K562 (cell line): ENCODE measurements at regions not wholly inside any gene's neighbourhood (a gene's known extent, or its start where the extent isn't known, plus 50 kb on each side); places are given as distances from the start of the nearest gene placed in this dataset.

Source experiments
- ATAC-seq: fragments of 200-7000 bp; cut with Tn5 transposase; 3 replicates; pipeline ENCODE4 v1.9.1; 2020; ENCODE audit warnings: moderate library complexity
- BruUV-seq: library from RNA; stranded (reverse); fragments of 400-500 nt; replicated peaks from 2 replicates; lab custom pipeline; 2021; lab: Mats Ljungman, UMichigan
- CTCF ChIA-PET: fragments of 300-600 bp; formaldehyde crosslinking; extraction: SDS; loops from one replicate; lab custom pipeline; 2021; ENCODE audit warnings: low intra/inter-chr PET ratio; lab: Yijun Ruan, JAX
- POLR2A ChIA-PET: fragments of 300-600, 350-650 bp; sonication (Branson Sonifier 250); formaldehyde crosslinking; extraction: SDS; loops from one replicate; lab custom pipeline; 2021; ENCODE audit warnings: antibody characterized with exemption, inconsistent platforms; lab: Yijun Ruan, JAX
- DNase-seq, 4 experiments: peaks; one replicate each; pipeline versions ENCODE4 v3.0.0 to v3.0.0-alpha.2; 2011 to 2018; ENCODE audit warnings: low spot score in 3 of 4, mixed read lengths in 3 of 4; ENCODE audit errors: extremely low read depth in 1 of 4
- FAIRE-seq: peaks from 2 replicates; lab custom pipeline; 2011; peaks lifted over from hg19 to GRCh38; lab: Jason Lieb, UNC
- H2AFZ ChIP-seq: 2 replicates; pipeline ENCODE4 v1.6.0; 2011; ENCODE audit warnings: low read depth, low read length, control low read depth, inconsistent platforms
- H3K27ac ChIP-seq: fragments of 200-600 bp; 3 replicates; pipeline ENCODE4 v1.8.0; 2011; ENCODE audit warnings: low read depth, mild to moderate bottlenecking, control low read depth, inconsistent platforms, low read length, moderate library complexity, mixed read lengths; ENCODE audit errors: extremely low read depth
- H3K27me3 ChIP-seq, 2 experiments: fragments of 300-600 bp in 1 of 2; 2 replicates in 1 of 2; 3 replicates in 1 of 2; pipeline versions ENCODE4 v1.6.0 to v1.8.0; 2011; ENCODE audit warnings: inconsistent platforms in 2 of 2, low read length in 2 of 2, mild to moderate bottlenecking in 1 of 2, mixed read lengths in 1 of 2, moderate library complexity in 1 of 2; ENCODE audit not compliant: control insufficient read depth in 2 of 2, insufficient read depth in 2 of 2
- H3K36me3 ChIP-seq: fragments of 300-600 bp; 3 replicates; pipeline ENCODE4 v1.8.0; 2011; ENCODE audit warnings: mild to moderate bottlenecking, low read length, inconsistent platforms; ENCODE audit not compliant: control insufficient read depth, insufficient read depth
- H3K4me1 ChIP-seq, 2 experiments: fragments of 200-600 bp in 1 of 2; replicated peaks in 1 of 2; 2 replicates in 1 of 2; 3 replicates in 1 of 2; pipeline versions ENCODE4 v1.5.1 to v1.8.0; 2011; ENCODE audit warnings: inconsistent platforms in 2 of 2, low read length in 2 of 2, mild to moderate bottlenecking in 1 of 2, mixed read lengths in 1 of 2, moderate library complexity in 1 of 2; ENCODE audit not compliant: control insufficient read depth in 2 of 2, insufficient read depth in 2 of 2
- H3K4me2 ChIP-seq: 2 replicates; pipeline ENCODE4 v1.6.1; 2011; ENCODE audit warnings: low read length, control low read depth, inconsistent platforms, mixed read lengths; ENCODE audit not compliant: insufficient read depth
- H3K4me3 ChIP-seq: fragments of 200-600 bp; sonication (generic), shearing (Covaris generic); 2 replicates; pipeline ENCODE4 v1.5.1; 2016; ENCODE audit warnings: control low read depth, inconsistent platforms
- H3K79me2 ChIP-seq: fragments of 200-600 bp; 3 replicates; pipeline ENCODE4 v1.8.0; 2011; ENCODE audit warnings: low read length, inconsistent platforms; ENCODE audit not compliant: control insufficient read depth, insufficient read depth
- H3K9ac ChIP-seq, 2 experiments: 2 replicates each; pipeline versions ENCODE4 v1.6.0 to v1.6.1; 2011; ENCODE audit warnings: low read depth in 2 of 2, low read length in 2 of 2, control low read depth in 1 of 2, inconsistent platforms in 1 of 2, mild to moderate bottlenecking in 1 of 2, mixed read lengths in 1 of 2; ENCODE audit not compliant: insufficient read depth in 1 of 2
- H3K9me1 ChIP-seq: one replicate; pipeline ENCODE4 v1.6.0; 2011; ENCODE audit warnings: inconsistent platforms, mild to moderate bottlenecking, low read length, moderate library complexity; ENCODE audit not compliant: control insufficient read depth, insufficient read depth
- H3K9me3 ChIP-seq: replicated peaks from 2 replicates; pipeline ENCODE4 v1.5.1; 2011; ENCODE audit warnings: low read depth, low read length, inconsistent platforms; ENCODE audit not compliant: control insufficient read depth, insufficient read depth
- H4K20me1 ChIP-seq: replicated peaks from 2 replicates; pipeline ENCODE4 v1.6.1; 2011; ENCODE audit warnings: low read length, inconsistent platforms, mixed read lengths; ENCODE audit not compliant: control insufficient read depth, insufficient read depth
- BCOR ChIP-seq: fragments of 450-650 bp; IDR thresholded peaks from 2 replicates; pipeline ENCODE4 v1.6.1; 2016
- CXXC5 ChIP-seq: fragments of 250-450 bp; sonication (Bioruptor Pico); IDR thresholded peaks from 2 replicates; pipeline ENCODE4 v1.8.0; 2022; ENCODE audit warnings: inconsistent platforms, mild to moderate bottlenecking, moderate library complexity
- HDGF ChIP-seq: fragments of 450-650 bp; IDR thresholded peaks from 2 replicates; pipeline ENCODE4 v1.6.1; 2016
- PBX2 ChIP-seq, 2 experiments: IDR thresholded peaks in 1 of 2; conservative IDR thresholded peaks in 1 of 2; 2 replicates each; pipeline ENCODE4 v1.6.1; 2016; ENCODE audit warnings: low read depth in 2 of 2, mild to moderate bottlenecking in 1 of 2, missing compliant biosample characterization in 1 of 2, missing genetic modification characterization in 1 of 2, moderate library complexity in 1 of 2
- PKNOX1 ChIP-seq: fragments of 450-650 bp; IDR thresholded peaks from 2 replicates; pipeline ENCODE4 v1.6.1; 2016
- SREBF1 ChIP-seq: fragments of 150-350 bp; IDR thresholded peaks from 2 replicates; pipeline ENCODE4 v1.6.1; 2014; ENCODE audit warnings: antibody characterized with exemption, low read depth, low read length, borderline replicate concordance
- ZNF668 ChIP-seq: fragments of 250-450 bp; sonication (Bioruptor Pico); IDR thresholded peaks from 2 replicates; pipeline ENCODE4 v1.8.0; 2022; ENCODE audit warnings: mild to moderate bottlenecking, inconsistent platforms
- WGBS: fragments of 100-300 bp; shearing (Covaris generic); methylation state at CpG from one replicate; pipeline ENCODE4 v1.1.6; 2016; ENCODE audit warnings: low coverage, mixed read lengths; ENCODE audit not compliant: insufficient coverage; ENCODE audit errors: missing lambda C conversion rate; 5-methylcytosine and 5-hydroxymethylcytosine counted together
- in situ Hi-C: fragments of 300-500 bp; cut with MboI; formaldehyde crosslinking; loops from 4 replicates; pipeline ENCODE4 v1.15.0; 2018; ENCODE audit warnings: inconsistent platforms, mixed read lengths
- intact Hi-C: fragments of 100-400 bp; cut with micrococcal nuclease; formaldehyde crosslinking; loops from 2 replicates; pipeline ENCODE4 v1.14.2; 2022

GRCh38 chr3:18024715-18025114, 282.3 kb upstream of the TBC1D5 start (continued):
- TF ChIP-seq BCOR (no peak), SREBF1 (no peak), PKNOX1 (no peak), CXXC5 (no peak), HDGF (no peak)

GRCh38 chr3:18019161-18019495, 276.7 kb upstream of the TBC1D5 start:
- Histone ChIP-seq H3K27me3 (no peaks in the 10 kb centered on the region), H3K9me3 (no peaks in the 10 kb centered on the region), H3K9me1 (no peaks in the 10 kb centered on the region), H3K4me3 (no peak overlapping the region), H3K79me2 (no peaks in the 10 kb centered on the region), H3K27ac (no peak overlapping the region), H3K9ac (no peak overlapping the region), H3K36me3 (no peaks in the 10 kb centered on the region), H3K4me1 (no peaks in the 10 kb centered on the region), H4K20me1 (no peaks in the 10 kb centered on the region), H3K4me2 (no peak overlapping the region), H2AFZ (no peak overlapping the region)
- TF ChIP-seq ZNF668 (CRISPR knock-in tag) (no peak), PBX2 (CRISPR knock-in tag; IDR thresholded peaks at IDR 0.05; ENCODE audit: low read depth) (no peak), PBX2 (tag; conservative IDR thresholded peaks at IDR 0.05; ENCODE audit: low read depth) (0 out of 2 replicates have a peak, but pooled peaks have one; percentile 22)
- in situ Hi-C loops, result no loop called here
- ATAC-seq (no peak), DNase-seq (no peak), FAIRE-seq (no peak)
- intact Hi-C loops, result no loop called here
- no TSS peak for BruUV-seq
- 0% methylated on average over 4 of the region's 4 CpGs for WGBS
- POLR2A ChIA-PET, result no interaction called here
- CTCF ChIA-PET, result interaction anchor here (0.6 kb wide), 1 partner anchor 239 kb away, joined by 3 read pairs; no protein-coding TSS in a partner anchor
